GM18519 (cell line): ENCODE measurements at regions not wholly inside any gene's neighbourhood (a gene's known extent, or its start where the extent isn't known, plus 50 kb on each side); places are given as distances from the start of the nearest gene placed in this dataset.
"Not testable (repeated sequence)": the region's sequence is repeated elsewhere in the genome, so short reads cannot be mapped to it uniquely, and the experiment has no call there.

Source experiments
- ATAC-seq: cut with Tn5 transposase; IDR thresholded peaks from one replicate; pipeline ENCODE4 v1.9.1; 2021; ENCODE audit warnings: mild to moderate bottlenecking, moderate library complexity; ENCODE audit not compliant: unreplicated experiment, low FRiP score

DNA sequence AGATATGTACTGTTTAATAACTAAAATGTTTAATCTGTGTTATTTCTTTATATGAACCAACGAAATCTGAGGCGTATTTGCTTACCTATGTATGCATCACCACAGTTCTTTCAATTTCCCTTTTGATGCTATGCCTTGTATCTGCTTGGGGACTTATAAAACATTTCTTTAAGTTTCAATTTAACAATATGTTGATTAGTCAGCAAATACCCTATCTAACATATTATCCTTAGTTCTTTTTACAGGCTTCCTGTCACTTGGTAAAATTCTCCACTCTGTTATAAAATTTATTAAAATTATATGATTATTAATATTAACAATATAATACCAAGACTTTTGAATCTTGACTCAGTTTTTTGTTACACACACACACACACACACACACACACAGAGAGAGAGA, 174.3 kb downstream of the CPS1 start:
- no peak for ATAC-seq

- ATAC-seq = not testable (repeated sequence)
Measured at GRCh38 chr2:210746826-210747225, 190.4 kb downstream of the CPS1 start.

DNA sequence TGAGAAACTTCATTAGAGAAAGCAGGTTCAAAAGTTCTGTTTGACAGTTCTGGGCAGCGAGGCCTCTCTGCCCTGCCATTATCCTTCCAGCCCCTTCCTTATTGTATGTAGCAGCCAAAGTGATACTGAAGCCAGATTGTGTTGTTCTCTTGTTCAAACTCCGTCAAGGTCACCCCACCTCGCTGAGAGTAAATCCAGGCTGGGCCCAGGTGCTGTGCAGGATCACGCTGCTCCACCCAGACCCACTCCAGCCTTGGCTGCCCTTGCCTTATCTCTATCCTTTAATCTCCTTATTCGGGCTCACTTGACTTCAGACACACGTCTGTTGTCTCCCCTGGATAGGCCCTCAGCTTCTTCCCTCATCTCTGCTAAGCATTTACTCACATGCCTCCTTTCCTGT, 196.1 kb downstream of the CPS1 start:
- no peak for ATAC-seq

DNA sequence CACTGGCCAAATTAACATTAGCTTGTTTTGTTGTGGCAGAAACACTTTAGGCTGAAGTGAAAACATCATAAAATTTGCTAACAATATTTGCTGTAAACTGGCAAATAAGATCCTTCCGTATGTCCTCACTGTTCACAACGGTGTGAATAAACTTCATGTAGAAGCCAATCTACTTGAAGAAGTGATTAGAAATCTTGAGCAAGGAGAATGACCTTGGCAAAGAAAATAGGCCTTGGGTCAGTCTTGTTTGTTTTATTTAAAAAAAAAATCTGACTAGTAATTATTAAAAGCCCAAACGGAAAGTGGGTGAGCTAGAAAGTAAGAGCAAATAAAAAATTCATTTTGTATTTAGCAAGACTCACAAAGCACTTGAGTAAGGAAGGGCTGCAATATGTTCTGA, 197.0 kb downstream of the CPS1 start:
- no peak for ATAC-seq

DNA sequence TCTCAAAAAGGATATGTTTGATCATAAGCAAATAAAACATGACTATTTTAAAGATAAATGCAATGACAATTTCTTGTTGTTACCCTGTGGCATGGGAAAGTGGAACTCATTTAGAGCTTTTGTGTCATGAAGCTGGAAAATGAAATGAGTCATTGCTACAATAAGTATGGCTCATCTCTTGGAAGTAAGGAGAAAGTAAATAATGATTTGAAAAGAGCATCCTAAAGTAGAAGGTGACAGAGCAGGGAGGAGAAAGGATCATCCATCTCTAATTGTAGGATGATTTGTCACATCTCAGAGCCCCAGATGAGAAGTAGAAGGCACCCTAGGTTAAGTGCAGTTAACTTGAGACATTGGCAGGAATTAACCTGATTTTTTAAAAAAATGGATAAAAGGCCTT, 200.5 kb downstream of the CPS1 start:
- ATAC-seq = no peak

GRCh38 chr2:210762604-210763588, 206.5 kb downstream of the CPS1 start:
- no peak for ATAC-seq

DNA sequence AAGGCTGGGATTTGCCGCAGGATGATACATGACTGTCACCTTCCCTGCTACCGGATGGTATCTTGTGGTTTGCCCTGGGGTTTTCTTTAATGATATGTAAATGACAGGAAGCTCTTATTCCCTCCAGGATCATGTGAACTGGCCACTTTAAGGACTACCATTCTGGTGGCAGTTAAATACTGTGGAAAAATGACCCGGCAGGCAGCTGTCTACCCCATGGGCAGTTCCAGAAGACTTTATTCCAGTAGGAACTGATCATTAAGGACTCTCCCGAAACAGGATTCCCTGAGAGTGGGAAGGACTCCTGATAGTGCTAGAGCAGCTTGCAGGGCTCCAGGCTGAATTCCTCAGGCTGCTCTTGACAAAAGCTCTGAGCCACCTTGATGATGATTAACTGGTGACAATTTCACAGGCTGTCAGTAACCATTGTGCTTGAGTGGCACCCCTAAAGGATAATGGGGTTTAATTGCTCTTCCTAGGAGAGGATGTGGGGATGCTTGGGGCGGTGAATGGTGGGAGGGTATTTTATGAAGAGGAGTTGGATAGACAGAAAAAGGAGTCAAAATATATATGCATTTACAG, 212.0 kb downstream of the CPS1 start:
- no peak for ATAC-seq

DNA sequence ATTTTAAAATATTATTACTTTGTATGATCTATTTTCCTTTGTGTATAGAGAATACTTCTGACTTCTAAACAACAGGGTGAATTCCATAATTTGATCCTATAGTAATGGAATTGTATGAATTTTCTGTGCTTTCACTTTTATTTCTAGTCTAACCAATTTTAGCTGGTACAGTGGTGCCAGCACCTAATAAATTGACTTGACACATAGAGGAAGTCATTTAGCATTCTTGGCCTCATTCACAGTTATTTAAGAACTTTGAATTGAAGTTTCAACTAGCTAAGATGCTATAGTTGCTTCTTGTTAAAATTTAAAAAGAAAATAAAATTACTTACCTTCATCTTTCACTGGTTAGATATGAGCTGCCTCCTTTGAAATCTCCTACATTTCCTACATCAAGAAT, 220.4 kb downstream of the CPS1 start:
- no peak for ATAC-seq

DNA sequence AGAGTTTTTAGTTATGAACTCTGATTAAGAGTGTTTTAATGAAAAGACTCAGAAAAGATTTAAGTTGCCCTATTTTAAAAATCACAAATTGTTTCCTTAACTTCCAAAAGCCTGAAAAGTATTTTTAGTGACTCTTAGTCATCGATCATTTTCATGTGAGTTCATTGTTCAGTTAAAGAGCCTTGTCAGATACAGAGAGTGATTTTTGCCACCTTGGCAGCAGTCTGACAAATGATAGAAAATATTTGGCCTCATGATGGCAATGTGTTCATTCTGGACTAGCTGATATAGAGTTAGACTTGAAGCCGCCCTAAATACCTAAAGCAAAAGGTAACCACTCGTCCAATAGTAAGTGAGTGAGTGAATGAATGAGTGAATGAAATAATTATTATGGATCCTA, 225.8 kb downstream of the CPS1 start:
- no peak for ATAC-seq

DNA sequence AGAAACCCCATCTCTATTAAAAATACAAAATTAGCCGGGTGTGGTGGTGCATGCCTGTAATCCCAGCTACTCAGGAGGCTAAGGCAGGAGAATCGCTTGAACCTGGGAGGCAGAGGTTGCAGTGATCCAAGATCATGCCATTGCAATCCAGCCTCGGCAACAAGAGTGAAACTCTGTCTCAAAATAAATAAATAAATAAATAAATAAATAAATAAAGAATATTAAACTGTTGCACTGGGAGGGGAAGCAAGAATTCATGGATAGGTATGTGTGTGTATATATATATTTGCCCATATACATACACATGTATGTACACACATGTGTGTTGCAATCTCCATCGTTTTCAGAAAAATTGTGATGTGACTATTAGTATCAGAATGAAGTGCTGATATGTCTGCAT, 231.4 kb downstream of the CPS1 start:
- not testable (repeated sequence) for ATAC-seq

DNA sequence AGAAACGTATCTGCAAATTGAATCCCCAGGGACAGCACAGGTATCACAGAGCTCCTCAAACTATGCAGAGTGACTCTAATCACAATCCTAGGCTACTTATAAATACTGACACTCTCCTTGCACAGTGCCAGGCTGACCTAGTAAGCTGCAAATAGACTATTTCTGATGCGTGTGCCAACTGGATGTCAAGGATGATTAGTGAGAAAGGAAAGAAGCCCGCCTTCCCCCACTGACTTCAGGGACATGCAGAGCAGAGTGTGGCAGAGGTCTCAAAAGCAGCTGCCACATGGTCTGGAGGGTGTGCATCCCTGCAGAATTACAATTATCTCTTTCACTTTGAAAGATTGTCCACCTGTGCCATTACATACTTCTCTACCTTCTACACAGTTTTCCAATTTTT, 235.6 kb downstream of the CPS1 start:
- no peak for ATAC-seq

GRCh38 chr2:210795506-210795905, 239.1 kb downstream of the CPS1 start:
- no peak for ATAC-seq

GRCh38 chr2:210798180-210798579, 241.8 kb downstream of the CPS1 start:
- ATAC-seq = no peak

DNA sequence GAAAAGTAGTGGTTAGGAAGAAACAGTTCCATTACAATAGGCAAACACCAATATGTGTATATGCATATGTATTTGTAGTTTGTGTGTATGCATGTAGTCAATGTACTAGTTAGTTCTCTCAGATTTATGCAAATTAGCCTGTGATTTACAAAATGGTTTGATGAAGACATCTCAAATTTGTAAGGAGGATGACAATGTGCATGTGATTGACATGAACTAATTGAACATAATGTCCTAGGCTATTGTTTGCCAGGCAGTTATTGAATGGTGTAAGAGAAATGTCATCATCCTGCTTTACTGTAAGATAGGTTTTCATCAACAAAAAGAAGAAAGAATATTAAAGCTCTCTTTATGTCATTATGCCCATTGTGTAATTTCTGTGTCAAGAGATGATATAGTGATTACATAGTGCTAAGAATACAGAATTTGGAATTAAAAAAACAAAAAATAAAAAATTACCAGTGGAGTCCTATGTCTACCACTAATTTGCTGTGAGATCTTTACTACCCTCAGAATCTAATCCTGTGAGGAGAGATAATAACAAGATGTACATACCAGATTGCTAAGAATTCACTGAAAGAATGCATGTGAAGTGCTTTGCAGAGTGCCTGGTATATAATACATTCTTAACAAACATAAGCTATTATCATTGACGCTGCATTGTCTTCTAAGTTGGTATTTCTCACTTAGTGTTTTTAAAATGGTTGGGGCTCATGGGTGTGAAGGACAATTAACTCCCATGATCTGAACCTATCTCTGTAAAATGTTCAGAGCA, 258.0 kb downstream of the CPS1 start:
- no peak for ATAC-seq

GRCh38 chr2:210816769-210817168, 260.4 kb downstream of the CPS1 start:
- ATAC-seq = no peak

DNA sequence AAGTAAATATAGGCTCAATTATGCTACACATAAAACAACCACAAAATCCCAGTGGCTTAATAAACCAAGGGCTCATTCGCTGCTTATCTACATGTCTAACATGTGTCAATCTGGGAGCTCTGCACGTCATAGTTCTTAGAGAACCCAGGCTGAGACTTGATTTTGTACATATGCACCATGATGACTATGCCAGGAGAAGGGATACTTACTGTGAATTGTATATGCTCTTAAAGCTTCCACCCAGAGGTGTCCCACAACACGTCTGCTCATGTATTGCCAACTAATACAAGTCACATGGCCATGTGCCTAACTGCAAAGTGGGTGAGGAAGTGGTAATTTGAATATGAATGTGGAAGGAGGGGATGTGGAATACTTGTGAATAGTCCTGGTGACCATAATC, 262.1 kb downstream of the CPS1 start:
- ATAC-seq = no peak

DNA sequence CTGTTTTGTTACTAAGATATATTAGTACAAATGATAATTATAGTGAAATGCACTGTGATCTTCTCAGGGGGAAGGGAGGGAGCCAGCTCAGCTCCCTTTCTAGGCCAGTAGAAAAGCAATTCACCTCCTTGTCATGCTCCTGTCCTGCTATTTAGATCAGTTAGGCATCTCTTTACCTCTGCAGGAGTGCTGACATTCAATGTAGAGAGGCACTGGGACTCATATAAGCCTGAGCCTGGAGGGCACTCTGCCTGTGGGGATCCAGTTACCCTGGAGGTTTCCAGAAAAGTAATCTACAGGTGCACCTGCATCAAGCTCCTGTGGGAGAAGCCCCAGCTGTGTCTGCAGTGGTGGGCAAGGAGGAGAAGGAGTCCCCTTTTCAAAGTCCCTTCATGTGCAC, 277.0 kb downstream of the CPS1 start:
- ATAC-seq = no peak

DNA sequence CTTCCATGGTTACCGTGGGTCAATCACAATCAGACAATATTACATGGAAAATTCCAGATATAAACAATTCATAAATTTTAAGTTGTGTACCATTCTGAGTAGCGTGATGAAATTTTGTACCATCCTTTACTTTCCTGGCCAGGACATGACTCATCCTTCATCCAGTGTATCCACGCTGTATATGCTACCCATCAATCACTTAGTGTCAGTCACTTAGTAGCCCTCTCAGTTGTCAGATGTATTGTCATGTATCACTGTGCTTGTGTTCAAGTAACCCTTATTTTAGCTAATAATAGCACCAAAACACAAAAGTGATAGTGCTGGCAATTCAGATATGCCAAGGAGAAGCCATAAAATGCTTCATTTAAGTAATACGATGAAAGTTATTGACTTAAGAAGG, 282.6 kb downstream of the CPS1 start:
- ATAC-seq = no peak

- no peak for ATAC-seq
Measured at GRCh38 chr2:210839450-210839849, 283.1 kb downstream of the CPS1 start.

- no peak for ATAC-seq
Measured at GRCh38 chr2:210842896-210843295, 286.5 kb downstream of the CPS1 start.

DNA sequence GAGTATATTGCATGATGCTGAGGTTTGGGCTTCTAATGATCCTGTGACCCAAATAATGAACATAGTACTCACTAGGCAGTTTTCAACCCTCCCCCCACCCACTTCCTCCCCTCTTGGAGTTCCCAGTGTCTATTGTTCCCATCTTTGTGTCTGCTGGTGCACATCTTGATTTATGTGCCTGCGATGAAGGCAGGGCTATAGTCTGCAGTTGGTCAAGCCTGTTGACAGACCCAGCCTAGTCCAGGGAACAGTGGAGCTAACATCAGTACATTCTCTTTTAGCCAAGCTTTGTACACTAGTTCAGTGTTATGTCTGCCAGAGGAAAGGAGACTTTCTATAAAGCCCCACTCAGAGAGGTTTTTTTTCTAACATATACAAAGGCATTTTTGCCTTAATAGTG, 287.6 kb downstream of the CPS1 start:
- ATAC-seq = no peak
